KBM-7 (cell line): ENCODE measurements at regions not wholly inside any gene's neighbourhood (a gene's known extent, or its start where the extent isn't known, plus 50 kb on each side); places are given as distances from the start of the nearest gene placed in this dataset.
A peak's percentile ranks its signal among the peaks of the same experiment; 100 is the strongest.
"Not testable (repeated sequence)": the region's sequence is repeated elsewhere in the genome, so short reads cannot be mapped to it uniquely, and the experiment has no call there.

ENCODE experiments used
- DNase-seq: peaks from one replicate; pipeline ENCODE4 v3.0.0-alpha.2; 2015
- in situ Hi-C: fragments of 300-500 bp; cut with MboI; formaldehyde crosslinking; loops from 2 replicates; pipeline ENCODE4 v1.14.3; 2020; ENCODE audit warnings: low sequenced_read_pairs, low pct_unique_long_range_greater_than_20kb, mixed read lengths

DNA sequence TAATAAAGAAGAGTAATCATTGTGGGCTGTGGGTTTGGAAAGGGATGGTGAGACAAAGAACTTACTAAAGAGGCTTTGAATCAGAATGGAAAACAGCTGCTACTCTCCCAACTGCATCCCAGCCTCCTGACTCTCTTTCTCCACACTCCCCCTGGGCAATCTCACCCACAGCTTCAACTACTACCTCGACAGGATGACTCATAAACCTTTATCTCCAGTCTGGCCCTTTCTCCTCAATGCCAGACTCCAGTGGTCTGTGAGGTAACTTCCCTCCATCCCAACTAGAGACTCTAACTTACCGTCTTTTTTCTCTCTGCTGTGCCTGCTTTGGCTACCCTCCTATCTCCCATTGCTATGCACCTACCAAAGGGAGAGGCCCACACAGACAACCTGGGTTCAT, 135.3 kb upstream of the RREB1 start:
- in situ Hi-C loops: no loop called here
- DNase-seq: no peak

DNA sequence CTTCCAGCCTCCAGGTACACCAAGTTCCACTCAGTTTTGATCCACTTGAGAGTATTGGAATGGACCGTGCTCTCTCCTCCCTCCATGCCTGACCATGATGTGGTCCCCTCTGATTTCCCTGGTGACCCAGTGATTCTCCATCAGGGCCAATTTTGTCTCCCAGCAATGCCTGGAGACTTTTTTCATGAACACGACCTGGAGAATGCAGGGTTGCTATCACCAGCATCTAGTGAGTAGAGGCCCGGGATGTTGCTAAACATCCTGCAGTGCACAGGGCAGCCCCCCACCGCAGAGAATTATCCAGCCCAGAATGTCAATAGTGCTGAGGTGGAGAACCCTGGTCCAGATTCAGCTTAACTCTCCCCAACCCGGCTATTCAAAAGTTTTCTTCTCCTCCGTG, 134.0 kb upstream of the RREB1 start:
- DNase-seq: no peak
- in situ Hi-C loops: no loop called here

DNA sequence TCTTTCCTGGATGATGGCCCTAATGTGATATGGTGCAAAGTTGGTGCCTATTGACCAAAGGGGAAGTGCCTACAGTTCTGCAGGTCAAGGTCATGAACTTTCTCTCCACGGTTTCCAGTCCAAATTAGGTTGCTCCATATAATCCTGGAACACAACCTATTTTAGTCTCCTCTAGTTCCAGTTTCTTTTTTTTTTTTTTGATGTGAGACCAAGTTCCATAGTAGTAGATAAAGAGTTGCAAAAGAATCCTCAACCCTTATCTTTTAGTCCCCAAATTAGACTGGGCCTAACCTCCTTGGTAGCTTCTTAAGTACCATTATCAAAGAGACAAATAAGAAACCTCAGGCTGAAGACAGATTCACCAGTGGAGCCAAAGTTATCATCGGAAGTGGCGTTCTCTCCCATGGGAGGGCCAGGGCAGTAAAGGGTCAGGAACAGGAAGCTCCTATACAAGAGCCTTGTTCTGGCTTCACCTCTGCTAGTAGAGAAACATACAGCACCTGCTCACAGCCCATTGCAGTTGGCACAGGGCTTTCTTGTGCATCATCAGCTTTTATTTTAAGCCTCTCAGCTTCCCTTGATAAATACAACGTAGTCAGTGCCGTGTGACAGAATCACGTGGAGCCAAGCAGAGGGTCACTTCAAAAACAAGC, 132.2 kb upstream of the RREB1 start:
- in situ Hi-C loops: no loop called here
- peak; percentile 16 for DNase-seq

DNA sequence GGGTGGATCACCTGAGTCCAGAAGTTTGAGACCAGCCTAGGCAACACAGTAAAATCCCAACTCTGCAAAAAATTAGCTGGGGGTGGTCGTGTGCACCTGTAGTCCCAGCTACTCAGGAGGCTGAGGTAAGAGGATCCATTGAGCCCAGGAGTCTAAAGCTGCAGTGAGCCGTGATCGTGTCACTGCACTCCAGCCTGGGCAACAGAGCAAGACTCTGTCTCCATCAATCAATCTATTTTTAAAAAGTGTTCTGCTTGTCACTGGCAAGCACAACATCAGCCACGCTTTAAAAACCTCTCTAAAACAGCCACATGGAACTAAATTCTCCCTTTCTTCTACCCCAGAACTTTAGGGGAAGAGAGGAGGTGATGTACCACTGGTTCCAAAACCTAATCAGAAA, 131.6 kb upstream of the RREB1 start:
- DNase-seq: no peak
- in situ Hi-C loops: no loop called here

DNA sequence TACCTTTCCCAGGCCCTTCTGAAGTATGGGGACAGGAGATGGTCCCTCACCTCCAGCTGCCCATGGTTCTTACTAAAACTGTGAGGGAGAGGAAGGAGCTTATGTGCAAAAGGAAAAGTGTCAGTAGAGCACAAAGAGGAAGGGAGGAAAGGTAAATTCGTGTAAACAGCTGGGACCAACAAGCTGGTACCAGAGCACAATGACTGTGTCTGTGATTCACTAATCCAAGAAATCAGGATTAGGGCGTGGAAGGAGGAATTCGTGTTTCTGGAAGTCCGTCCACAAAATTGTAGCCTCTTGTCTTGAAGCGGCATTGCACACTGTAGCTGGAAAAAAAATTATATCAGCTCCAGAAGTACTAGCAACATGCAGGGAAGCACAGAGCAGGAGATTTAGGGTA, 129.0 kb upstream of the RREB1 start:
- DNase-seq: no peak
- in situ Hi-C loops: no loop called here

DNA sequence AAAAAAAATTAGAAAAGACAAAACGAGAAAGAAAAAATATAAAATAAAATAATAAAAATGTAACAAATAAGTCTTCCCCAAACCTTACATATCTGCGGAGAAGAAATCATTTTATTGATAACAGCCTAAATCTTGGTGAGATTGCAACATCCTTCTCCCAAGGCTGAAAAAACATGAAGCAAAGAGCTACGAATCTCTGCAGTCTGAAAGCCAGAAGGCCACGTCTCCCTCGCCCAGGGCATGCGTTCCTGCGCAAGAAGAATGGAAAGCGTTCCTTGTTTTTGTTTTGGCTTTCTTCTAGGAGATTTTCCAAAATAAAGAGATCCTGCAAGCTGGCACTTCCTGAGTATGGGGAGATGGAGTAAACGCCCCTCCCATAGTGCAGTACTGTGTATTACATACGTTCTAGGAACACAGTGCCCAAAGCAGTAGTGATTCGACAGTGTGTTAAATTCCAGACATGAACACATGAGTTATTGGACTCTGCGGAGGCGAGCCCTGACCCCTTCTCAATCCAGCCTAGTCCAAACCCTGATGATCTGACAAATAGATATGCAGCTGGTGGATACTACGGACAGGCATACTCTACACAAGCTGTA, 126.7 kb upstream of the RREB1 start:
- in situ Hi-C loops: no loop called here
- no peak for DNase-seq

DNA sequence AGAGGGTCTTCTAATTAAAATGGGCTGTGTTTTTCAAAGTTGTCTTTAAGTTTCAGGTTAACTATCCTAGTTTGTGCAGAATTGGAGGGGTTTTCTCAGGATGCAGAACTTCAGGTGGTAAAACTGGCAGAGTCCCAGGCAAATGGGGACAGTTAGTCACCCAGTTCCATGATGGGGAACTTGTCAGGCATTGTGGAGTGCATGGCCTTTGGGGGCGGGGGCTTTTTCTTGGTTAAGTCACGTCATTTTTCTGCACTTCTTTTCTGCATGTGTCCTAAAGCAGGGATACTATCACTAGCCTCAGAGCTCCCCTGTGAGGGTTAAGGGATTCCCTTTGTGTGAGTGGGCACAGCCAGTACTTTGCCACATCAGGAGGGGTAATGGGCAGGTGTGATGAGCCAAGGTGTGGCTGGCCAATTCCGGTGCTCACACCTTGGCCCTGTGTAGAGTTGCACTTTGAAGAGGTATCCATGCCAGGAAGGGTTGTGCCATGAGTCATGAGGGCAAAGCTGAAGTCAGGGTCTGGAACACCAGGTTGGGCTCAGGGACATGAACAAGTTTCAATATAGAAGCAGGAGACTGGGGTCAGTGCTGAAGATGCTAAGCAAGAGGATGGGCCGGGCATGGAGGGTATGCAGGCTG, 126.0 kb upstream of the RREB1 start:
- in situ Hi-C loops: no loop called here
- DNase-seq: no peak

DNA sequence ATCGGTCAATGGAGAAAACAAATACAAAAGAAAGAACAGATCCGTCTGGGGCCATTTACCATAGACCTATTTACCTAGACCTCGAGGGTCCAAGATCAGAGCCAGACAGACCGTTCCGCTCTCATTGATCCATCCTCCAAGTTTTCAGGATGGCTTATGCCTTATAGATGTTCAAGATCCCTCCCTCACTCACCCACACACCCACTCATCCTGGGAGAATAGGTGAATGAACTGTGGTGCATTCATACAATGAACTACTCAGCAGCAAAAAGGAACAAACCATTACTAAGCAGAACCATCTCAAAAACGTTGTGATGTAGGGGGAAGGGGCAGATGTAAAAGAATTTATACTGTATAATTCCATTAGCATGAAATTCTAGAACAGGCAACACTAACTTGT, 125.1 kb upstream of the RREB1 start:
- in situ Hi-C loops: no loop called here
- no peak for DNase-seq

DNA sequence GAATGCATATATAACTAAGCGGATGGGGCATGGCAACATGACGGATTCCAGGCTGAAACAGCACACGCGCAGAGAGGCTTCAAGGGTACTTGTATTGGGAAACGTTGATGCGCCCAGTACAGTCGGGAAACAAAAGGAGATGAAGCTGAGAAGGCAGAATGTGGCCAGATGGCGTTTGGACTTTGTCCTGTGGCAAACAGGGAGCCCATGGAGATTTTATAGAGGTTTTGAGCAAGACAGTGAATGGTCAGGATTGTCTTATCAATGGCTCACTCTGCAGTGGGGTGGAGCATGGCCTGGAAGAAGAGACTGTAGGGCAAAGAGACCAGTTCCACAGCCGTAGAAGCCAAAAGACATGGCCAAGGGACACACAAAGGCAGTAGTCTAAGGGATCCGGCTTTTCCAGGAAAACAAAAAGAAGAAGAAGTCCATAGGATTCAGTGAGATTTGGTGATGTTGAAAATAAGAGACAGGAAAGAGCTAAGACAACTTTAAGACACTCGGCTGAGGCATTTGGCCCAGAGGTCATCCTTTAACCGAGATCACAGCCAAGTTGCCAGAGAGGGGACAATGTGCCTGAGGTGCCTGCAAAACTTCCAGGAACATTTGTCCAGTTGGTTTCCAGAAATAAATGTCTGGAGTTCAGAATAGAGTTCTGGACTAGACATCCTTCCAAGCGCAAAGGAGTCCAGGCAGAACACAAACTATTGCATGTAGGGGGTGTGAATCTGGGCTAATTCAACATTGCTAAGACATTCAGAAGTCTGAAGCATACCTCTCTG, 123.0 kb upstream of the RREB1 start:
- DNase-seq: no peak
- in situ Hi-C loops: no loop called here

DNA sequence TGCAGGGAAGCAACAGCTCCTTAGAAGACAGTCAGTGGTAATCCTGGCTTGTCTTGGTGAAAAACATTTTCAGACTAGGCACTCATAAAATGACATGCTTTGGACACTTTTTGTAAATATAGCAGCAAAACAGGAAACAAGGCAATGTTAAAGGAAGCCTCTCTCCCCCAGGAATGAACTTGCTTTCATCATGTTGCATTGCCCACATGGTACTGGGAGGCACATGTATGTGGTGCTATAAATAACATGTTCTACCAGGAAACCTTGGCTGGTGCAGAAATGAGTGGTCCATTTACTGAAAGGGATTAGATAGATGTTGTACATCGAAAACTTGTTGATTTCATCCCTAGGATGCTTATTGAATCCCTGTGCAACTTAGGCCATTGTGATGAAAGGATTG, 121.4 kb upstream of the RREB1 start:
- peak; percentile 48 for DNase-seq
- in situ Hi-C loops: no loop called here

DNA sequence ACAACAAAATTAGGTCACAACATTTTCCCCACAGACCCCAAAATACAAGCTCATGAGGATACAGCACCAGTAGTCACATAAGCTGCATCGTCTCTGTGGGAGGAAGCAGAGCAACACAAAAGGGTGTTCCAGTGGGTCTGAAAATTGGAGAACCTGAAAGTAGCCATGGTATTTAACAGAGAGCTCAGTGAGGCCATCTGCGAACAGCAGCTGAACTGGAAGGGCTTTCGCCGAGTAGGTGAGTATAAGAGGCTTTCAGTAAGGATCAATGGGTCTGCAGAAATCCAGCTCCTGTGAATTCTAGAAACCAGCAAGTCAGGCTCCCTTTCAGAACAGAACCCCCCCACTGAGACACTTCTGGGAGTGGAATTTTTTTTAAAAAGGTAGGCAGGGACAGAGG, 120.0 kb upstream of the RREB1 start:
- no peak for DNase-seq
- in situ Hi-C loops: no loop called here

DNA sequence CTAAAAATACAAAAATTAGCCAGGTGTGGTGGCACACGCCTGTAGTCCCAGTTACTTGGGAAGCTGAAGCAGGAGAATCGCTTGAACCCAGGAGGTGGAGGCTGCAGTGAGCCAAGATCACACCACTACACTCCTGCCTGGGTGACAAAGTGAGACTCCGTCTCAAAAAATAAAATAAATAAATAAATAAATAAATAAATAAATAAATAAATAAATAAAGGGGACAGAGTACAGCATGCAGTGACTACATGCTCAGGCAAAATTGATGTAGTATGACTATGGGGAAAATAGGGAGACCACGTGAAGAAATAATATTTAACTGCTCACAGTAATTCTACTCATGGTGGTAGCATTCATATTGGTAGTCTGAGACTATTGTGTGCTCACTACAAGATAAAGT, 117.7 kb upstream of the RREB1 start:
- DNase-seq, in situ Hi-C loops: not testable (repeated sequence)

DNA sequence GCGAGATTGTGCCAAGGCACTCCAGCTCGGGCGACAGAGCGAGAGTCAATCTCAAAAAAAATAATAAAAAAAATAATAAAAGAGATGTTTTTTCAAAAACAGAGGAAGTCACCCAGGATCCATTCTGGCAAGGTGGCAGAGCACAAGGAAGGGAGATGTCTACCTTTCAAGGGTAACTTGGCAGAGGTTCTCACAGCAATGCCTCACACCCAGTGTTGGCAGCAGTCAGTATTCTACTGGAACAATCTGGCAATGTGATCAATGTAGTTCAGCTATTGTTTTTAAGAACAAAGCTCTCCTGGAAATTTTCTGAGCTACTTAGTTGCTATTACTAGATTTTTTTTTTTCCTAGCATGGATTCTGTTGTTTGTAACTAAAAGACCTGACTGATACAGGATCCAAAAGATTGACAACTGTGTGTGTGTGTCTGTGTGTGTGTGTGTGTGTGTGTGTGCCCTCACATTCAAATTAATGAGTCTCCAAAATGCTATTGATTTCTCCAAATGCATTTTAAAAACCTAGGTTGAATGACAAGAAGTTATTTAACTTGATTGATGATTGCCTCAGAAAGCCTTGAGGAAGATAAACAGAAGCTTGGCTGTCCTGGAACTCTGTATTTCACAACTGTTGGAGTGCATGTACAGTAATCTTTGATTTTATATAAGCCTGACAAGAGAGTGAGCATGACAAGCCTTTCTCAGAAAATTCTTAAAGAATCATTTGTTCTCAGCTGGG, 114.1 kb upstream of the RREB1 start:
- in situ Hi-C loops: no loop called here
- DNase-seq: no peak

DNA sequence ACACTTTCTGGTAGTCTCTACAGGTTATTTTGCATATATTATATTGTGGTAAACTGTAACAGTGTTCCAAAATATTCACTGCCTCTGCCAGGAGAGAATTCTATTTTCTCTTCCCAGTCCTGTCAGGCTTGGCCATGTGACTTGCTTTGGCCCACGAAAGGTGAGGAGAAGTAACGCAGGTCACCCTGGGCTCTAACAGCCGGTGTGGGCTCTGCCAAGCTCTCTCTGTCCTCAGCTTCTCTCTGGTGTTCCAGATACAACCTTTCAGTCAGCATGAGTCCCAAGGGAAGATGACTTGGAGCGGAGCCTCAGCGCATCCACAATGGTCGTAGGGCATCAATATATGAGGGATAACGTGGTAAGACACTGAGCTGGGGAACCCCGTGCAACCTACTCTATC, 113.0 kb upstream of the RREB1 start:
- in situ Hi-C loops: no loop called here
- DNase-seq: no peak

DNA sequence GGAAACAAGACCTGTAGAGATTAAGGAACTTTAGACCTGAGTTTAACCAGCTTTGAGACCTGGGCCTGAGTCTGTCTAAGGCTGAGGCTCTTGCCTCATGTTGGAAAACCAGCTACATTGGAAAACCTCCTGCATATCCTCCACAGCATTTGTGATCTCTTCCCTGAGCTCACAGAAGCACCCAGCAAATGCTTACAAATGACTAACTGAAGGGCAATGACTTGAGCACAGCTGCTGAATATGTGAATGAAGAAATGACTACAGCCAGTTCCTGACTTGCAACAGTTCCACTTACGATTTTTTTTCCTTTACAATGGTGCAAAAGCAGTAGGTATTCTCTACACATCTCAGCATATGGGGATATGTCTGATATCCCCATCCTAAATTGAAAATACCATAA, 112.4 kb upstream of the RREB1 start:
- no peak for DNase-seq
- in situ Hi-C loops: no loop called here

DNA sequence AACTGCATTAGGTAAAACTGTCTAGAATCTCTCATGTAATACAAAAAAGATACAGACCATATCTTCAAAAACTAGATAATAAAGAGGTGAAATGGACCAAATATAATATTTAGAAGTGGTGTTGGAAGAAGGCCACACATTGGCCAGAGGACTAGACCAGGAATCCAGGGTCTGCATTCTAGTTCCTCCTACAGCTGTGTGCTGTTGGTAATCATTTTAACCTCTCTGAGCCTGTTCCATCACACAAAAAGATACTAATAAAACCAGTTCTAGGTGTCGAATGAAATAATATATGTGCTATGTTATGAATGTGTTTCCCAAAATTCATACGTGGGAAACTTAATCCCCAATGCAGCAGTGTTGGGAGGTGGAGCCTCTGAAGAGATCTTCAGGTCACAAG, 111.6 kb upstream of the RREB1 start:
- in situ Hi-C loops: no loop called here
- no peak for DNase-seq

DNA sequence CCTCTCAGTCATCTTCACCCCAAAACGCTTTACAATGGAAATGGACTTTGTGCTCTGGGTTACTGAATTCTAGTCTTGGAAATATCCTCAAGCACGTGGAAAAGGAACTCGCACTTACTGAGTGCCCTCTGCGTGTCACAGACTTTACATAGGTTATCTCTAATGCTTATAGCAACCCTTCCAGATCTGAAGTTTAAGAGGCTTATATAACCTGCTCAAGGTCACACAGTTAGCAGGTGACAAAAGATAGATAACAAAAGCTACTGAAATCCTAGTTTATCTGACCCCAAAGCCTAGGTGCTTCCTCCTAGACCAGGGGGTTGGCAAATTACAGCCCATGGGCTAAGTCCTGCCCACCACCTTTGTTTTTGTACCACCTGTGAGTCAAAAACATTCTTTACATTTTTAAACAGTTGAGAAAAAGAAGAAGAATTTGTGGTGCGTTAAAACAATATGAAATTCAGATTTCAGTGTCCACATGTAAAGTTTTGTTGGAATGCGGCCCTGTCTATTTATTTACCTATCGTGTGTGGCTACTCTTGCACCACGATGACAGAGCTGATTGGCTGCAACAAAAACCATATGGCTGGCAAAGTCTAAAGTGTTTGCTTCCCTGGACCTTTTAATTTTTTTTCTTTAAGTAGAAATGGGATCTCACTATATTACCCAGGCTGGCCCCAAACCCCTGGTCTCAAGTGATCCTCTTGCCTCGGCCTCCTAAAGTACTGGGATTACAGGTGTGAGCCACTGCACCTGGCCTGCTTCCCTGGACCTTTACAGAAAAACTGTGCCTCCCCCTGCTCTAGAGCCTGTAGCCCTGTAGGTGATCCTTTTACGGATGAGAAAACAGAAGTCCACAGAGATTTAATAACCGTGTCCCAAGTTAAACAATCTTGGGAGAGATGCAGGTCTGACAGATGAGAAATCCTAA, 110.2 kb upstream of the RREB1 start:
- in situ Hi-C loops: no loop called here
- no peak for DNase-seq

DNA sequence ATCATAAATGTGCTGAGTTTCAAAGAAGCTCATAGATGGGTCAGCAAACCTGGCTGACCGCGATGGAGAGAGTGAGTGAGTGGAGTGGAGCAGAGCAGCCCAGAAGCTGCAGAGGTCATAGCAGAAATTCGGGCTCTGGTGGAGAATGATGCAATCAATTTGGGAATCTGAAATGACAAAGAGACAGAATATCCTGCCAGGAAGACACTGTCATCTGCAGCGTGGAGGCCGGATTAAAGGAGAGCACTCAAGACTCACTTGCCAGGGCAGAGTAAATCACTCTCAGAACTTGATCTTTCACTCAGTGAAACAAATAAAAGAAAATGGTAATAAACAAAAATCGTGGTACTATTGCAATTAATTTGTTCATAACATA, 109.6 kb upstream of the RREB1 start:
- no peak for DNase-seq
- in situ Hi-C loops: no loop called here
